ENCODE measurements at regions not wholly inside any gene's neighbourhood (a gene's known extent, or its start where the extent isn't known, plus 50 kb on each side); places are given as distances from the start of the nearest gene placed in this dataset.

DNA sequence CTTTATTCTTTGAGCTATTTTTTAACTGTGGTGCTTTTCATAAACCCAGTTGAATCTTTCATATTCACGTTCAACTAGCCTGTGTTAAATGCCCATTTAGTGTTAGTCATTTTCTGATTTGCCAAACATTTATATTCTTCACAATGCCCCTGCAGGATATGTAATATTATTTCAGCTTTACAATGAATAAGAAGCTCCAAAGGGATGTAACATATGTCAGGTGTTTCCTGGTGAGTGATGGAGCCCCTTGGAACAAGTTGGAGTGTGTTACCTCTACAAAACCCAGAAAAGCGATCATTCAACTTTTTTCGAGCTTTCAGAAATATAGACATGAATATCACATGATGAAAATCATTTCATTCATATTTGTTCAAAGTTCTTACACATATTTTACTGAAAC is 471.0 kb upstream of the CDH2 start:
- no peak for DNase-seq

DNA sequence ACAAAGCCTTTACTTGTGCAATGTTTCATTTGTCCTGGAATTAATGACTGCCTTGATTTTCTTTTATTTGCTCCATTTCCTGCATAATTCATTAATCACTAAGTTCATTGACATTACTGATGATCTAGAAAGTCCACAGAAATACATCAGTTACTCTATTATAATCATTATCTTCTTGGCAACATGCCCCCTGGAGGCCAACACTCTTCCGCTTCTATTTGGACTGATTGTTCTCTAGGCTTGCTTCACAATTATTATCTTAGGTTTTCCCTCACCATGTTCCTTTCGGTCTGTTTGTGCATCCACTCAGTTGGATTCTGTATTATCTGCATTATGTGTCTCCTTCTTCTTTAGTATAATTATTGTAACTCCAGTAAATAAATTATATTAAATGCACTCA is 461.0 kb upstream of the CDH2 start:
- no peak for DNase-seq

DNA sequence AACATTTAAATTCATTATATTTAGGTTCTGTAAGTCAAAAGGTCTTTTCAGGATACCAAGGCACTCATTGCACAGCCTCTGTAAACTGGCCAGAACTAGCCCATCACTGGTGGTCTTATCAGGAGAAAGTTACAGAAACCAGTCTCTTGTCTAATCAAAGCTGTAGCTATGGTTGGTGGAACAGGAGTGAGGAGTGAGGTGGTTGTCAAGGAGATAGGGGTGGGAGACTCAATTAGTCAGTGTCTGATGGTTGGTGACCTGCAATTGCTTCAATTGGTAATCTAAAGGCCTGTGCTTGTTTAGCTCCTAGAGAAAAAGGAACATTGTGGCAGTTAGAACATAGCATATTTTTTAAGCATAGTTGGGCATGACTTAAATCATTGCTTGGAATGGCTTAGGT is 458.6 kb upstream of the CDH2 start:
- DNase-seq: no peak

DNA sequence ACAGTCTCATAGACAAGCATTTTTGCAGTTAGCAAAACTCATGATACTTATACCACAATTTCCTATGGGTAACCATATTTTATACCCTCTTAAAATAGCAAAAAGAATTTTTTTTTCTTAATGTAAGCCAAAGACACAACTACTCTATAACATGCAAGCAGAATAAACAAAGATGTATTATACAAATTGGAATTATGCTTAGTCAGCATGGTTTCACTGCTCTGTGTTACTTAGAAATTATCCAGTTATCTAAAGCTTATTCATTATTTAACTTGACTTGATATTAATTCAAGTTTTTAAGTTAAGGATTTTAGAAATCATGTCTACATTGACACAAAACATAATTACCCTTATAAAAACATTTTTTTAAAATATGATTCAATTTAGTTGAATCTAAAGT is 449.8 kb upstream of the CDH2 start:
- DNase-seq: no peak

DNA sequence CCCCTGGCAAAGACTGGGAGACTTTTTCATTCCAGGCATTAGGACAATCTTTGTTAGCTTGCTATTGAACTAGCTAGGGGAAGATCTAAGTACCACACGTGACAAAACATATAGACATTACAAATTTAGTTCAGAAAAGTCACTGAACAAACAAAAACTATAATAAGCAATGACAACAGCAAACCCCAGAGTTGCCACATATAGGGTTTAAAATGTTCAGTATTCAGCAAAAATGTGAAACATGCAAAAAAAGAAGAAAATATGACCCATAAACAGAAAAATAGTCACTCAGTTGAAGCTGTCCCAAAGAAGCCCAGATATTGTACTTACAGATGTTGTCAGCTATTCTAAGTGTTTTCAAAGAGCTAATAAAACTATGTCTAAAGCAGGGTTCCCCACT is 431.1 kb upstream of the CDH2 start:
- no peak for DNase-seq

DNA sequence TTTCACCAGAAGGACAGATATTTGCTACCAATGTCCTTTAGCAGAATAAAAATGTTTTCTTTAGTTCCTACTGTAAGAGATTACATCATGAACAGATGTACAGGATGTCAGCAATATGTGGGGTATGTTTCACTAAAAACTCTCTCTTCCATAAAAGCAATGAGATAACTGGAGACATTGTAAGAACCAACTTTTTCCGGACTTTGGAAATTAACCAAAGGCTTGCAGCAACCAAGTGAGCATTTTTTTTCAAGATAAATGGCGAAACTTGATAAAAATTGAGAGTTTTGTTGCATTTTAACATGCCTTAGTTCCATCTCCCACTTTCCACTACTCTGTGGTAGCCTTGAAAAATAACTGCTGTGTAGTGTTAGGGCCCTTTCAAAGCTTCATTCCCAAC is 429.8 kb upstream of the CDH2 start:
- no peak for DNase-seq

DNA sequence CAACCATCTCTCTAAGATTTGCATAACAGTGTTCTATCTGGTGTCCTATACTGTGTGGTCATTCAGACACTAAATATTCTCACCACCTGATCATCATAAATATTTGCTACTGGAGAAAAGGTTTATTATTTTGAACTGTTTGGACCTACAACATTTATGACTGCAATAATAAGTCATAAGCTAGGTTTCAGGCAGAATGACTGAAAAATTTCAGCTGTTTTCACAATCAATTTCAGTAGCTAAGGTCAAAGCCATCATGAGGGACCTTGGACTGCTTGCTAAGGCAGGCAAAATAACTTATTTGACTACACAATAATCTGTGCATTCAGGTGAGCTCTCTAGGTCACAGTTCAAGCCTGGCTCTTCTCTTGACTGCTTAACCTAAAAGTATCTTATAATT is 425.5 kb upstream of the CDH2 start:
- DNase-seq: no peak

DNA sequence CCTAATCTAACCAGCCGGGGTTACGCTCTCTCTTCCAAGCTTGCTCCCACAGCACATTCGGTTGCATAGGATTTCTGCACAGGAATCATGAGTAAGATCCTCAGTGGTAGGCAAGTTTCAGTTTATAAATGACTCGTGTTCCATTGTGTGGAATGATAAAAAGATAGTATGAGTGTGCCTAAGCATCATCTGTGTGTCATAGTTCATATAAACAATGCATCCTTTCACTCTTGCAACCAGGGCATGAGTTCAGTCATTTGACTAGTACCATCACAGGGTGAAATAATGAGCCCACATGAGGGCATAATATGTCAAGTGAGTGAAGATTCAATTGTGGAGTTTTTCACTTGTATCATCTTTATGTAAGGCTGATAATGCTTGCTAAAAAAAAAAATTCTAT is 417.1 kb upstream of the CDH2 start:
- no peak for DNase-seq

DNA sequence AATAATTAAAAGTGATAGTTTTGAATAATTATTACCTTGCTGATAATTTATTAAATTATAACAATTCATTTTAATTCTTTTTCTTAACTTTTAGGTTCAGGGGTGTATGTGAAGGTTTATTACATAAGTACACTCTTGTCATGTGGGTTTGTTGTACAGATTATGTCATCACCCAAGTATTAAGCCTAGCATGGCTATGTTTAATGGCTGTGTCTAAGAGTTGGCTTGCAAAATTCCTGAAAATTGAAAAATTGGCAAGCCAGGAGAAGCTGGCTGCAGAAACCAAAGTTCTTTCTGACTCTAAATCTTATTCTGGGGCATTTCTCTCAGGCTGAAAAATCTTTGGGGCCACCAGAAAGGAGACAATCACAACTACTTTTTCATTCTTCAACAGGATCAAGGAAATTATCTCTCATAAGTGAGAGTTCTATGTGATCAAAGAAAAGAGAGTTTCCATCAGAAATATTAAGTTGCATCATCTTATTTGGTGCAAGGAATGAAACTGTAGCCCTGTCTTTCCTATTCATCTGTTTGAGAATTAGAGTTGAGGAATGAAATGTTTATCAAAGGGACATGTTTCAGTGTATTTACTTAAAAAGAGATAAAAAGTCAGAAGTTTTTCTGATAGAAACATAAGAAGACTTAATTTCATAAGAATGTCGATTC is 412.1 kb upstream of the CDH2 start:
- no peak for DNase-seq

DNA sequence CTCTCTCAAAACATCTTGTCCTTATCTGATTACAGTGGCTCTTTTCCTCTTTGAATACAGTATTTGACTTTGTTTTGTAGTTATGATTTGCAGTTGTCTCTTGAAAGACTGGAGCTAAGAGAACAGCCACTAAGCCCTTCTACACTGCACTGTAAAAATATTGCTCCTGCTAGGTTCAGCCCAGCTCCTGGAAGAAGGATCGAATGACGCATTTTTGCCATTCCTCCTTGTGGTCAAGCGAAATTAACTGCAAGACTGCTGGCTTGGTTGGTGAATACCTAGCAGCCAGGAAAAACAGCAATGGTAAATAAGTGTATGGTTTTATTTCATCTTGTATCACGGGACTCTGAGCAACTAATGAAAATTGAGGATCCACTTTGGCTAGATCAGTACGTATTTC is 407.8 kb upstream of the CDH2 start:
- DNase-seq: no peak

DNA sequence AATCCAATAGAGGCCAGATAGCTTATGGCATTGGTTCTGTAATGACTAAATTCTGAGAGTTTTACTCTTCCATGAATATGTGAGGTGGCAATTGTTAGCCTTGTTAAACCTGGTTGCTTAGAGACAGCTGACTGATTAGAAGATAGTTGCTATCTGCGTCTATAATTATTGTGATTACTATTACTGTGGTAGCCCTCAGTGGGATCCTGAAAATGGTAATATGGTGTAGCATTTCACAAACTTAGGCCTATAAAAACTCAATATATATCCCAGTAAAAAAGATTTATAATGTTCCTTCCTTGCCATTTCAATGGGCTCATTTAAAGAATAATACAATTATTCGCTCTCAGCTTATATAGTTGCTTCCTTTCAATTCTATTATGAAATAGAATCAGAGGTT is 405.8 kb upstream of the CDH2 start:
- no peak for DNase-seq

DNA sequence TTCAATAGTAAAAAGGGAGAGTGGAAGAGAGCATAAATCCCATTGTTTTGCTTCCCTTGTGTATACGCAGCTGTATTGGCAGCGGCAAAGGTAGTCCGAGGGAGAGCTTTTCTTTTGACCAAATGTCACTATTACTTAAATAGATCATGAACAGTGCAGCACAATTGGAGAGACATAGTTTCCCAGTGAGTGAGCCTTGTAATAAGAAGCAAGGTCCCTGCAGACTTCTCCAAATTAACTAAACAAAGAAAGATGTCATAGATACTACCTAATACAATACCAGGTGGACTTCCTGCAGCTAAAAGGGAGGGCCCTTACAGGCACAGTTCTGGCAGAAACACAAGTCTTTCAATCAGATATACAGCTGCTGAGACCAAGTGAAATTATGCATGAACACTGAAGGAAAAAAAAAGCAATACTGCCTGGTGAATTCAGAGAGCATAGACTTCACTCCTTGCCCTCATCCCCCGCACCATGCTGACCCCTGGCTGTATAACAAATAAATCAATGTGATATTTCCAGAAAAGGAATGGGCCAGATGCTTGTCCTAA is 404.7 kb upstream of the CDH2 start:
- peak; percentile 39 for DNase-seq

DNA sequence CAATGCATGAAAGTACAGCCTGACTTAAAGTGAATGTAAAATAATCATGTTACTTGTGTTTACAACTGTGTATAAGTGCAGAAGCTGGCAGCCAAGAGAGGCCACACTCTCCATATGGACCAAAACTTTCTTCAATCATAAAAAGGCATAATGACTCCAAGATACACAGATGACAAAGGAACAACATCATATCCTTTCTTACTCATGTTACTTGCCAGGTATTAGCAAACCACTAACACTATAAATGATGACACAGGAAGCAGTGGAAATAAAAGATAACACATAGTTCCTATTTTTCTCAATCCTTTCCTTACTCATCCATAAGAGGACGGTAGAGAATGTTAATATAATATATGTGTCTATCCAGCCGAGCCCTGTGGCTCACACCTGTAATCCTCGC is 400.0 kb upstream of the CDH2 start:
- DNase-seq: no peak

DNA sequence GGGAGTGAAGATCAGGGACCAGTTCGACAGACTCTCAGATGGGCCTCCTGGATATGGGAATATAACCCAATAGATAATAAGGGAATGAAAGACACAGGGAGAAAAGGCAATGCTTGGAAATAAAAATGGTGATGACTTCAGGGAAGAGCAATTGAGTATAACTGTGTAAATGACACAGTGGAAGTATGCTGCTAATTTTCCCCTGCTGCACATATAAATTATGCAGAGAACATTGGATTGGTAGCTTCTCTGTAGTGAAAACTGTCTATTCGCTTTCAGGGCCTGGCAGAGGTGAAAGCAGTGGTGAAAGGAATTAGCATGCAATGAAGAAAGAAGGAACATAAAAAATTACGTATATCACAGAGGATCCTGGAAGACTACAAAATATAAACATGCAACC is 398.2 kb upstream of the CDH2 start:
- DNase-seq: no peak

DNA sequence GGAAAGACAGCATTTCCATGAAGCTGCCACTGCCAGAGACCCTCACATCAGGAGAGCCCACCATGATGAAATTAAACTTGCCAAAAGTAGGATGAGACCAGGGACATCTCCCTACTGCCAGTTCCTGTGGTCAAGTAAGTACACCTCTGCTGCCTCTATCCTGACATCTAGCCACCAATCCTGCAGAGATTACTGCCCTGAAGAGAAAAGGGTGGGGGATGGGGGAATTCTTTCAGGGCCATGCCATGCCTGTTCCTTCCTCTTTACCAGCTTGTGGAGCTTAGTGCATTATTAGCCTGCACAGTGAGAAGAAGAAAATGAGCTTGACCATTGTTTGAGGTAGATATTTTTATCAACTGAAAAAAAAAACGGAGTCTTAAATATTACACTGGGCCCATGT is 397.2 kb upstream of the CDH2 start:
- no peak for DNase-seq

DNA sequence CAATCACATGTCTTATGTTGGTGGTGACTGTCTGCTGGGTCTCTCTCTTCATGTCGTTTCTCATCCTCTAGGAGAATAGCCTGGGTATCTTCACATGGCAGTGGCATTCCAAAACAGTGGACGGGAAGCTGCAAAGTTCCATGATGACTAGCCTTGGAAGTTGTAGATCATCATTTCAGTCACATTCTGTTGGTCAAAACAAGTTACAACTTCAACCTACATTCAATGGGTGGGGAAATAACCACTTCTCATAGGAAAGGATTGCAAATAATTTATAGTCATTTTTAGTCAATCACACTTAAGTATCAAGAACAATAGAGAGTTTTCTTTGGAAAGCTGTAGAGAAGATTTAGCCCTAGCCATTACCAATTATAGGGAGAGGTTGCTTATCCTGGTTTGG is 395.0 kb upstream of the CDH2 start:
- DNase-seq: no peak

DNA sequence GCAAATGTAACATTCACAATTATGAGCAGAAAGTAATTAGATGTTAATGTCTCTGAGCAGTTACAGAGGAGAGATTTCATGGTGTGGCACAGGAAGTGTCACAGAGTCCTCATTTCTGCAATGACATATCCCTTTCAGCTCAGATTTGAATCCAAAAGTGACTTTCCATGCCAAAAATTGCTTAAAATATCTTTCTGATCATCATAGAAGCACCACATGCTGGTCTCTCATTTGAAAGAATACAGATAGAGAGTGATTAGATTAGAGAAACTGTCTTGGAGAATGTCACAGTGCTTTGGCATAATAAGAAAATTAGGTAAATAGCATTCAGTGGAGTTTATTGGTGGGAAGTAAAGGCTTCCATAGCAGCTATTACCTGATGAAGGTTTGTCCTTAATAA is 383.4 kb upstream of the CDH2 start:
- DNase-seq: no peak

DNA sequence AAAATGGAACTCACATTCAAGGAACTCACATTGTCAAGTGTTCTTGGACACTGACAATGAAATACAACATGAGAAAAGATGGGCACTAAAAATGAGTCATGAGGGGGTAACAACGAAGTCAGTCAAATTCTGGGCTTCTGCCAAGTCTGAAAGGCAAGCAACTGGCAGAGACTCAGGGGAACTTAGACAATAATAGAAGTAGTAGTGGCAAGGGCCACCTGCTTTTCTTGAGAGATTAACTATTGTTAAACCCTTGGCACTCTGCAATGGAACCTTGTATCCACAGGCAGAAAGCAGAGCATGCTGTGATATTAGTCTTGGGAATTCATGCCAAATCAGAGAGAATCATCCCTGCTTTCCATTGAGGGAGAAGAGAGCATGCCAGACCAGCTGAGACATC is 382.6 kb upstream of the CDH2 start:
- DNase-seq: no peak

DNA sequence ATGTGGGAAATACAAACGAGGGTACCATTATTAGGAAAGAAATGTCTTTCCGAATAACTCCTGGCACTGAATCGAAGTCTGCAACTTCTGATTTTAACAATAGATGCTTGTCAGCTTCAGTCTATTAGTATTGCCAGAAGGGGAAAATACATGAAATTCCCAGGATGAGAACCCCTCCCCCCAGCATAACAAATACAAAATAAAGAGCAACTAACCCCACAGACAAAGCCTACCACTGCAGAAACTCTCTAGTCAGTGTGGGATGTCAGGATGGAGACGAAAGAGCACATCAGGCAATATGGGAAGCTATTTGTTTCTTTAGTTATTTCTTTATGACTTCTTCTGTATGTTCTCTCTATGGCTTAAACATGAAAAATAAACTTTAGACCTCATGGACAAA is 365.0 kb upstream of the CDH2 start:
- no peak for DNase-seq

DNA sequence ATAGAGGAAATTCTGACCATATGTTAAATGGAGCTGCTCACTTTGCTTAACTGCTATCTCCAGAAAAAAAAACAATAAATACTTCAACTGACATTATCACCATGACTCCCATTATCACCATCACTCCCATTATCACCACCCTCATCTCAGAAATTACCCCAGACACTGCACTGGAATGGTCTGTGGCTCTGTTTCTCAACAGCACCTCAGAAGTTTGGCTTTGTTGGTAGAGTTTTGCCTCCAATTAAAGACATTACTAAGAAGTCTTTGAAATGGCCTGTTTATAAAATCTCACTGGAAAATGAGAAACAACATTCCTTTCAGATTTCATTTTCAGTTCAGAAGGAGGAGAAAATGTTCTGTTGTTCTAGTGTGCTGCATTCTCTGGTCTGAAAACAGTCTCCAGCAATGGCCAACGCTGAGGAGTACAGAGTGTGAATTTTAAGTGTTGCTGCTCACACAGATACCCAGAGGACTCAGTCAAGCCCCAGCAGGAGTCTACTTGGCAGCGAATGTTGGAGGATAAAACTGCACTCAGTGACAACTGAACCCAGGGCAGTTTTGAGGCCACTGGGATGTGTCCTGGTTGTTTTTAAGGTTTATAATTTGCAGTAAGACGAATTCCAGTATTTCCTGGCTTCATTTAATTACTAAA is 364.5 kb upstream of the CDH2 start:
- no peak for DNase-seq

DNA sequence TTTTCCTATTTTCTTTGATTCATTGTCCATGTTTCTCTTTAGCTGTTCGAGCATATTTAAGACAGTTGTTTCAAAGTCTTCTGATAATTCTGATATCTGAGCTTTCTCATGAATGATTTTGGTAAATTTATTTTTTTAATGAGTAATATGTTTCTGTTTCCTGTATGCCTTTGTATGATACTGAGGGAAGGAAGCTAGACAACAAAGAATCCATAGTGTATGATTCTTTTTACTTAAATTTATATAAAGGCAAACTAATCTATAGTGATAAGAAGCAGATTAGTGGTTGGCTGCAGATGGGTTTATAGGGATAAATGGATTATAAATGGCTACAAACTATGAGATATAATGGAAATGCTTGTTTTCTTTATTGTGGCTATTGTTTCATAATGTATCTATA is 352.7 kb upstream of the CDH2 start:
- DNase-seq: no peak

DNA sequence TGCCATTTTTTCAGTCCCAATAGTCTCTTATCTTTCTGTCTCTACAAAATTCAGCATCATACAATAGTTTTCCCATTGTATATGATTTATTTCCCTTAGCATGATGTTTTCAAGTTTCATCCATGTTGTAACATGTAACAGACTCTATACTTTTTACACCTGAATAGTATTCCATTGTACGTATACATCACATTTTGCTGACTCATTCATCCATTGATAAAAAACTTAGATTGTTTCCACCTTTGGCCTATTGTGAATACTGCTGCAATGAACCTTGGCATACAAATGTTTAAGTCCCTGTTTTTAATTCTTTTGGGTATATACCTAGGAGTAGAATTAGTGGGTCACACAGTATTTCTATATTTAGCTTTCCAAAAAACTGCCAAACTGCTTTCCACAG is 349.3 kb upstream of the CDH2 start:
- DNase-seq: no peak

DNA sequence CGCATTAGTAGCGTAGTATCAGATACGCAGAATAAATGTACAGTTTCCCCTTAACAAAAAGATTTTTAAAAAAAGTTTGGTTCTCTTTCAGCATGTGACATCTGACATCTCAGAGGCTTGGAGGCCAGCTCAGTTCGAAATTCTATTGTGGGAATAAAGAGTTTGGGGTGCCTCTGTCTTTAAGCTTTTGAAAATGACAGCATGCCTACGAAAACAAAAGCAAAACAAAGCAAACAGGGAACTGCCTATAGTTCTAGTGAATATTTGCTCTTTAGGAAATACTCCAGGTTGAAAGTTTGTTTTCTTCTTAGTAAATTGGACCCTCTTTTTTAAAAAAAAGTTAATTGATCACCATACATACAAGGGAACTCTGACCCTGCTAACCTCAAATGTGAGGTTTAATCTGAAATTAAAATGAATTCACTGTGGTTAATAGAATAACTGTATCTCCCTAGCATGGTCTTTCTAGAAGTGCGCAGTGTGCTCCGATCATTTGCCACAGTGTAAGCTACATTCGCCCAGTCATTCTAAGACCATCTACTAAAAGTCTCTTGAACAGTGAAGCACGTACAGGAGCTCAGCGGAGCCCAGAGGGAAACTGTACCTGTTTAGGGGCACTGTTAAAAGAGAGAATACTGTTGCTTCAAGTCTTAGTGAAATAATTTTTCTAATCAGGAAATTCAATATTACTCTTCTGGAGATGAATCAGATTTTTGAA is 347.0 kb upstream of the CDH2 start:
- DNase-seq: no peak

DNA sequence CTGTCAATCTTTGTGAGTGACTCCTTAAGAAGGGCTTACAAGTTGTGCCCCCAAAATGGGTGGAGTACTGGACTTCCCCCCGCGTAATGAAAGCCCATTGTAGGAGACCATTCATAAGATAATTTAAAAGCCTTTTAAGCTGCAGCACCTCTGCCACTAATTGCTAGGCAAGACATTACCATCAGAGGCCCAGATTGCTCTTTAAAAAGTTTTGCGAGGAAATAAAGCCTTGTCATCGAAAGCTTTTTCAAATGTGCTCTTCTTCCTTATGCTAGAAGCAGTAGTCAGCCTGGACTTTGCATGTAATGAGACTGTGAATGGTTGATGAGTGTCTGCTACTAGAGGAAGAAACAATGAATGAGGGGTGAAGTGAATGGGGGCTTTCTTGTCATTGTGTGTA is 345.3 kb upstream of the CDH2 start:
- no peak for DNase-seq

Measured in DMS153 (cell line).